Nucleus accumbens (tissue), 56 donors: ENCODE measurements at regions not wholly inside any gene's neighbourhood (a gene's known extent, or its start where the extent isn't known, plus 50 kb on each side); places are given as distances from the start of the nearest gene placed in this dataset.
"Not testable (repeated sequence)": the region's sequence is repeated elsewhere in the genome, so short reads cannot be mapped to it uniquely, and the experiment has no call there.

ENCODE experiments used
- DNase-seq, 56 donors: peaks; one replicate each; lab custom pipeline; 2025; lab: John Stamatoyannopoulos, UW

- DNase-seq: not testable (repeated sequence)
These were observed 385.3 kb downstream of the AMY1C start for GRCh38 chr1:104135036-104135435.

- DNase-seq: no peak
These were observed 386.9 kb downstream of the AMY1C start for GRCh38 chr1:104136621-104137020.

DNA sequence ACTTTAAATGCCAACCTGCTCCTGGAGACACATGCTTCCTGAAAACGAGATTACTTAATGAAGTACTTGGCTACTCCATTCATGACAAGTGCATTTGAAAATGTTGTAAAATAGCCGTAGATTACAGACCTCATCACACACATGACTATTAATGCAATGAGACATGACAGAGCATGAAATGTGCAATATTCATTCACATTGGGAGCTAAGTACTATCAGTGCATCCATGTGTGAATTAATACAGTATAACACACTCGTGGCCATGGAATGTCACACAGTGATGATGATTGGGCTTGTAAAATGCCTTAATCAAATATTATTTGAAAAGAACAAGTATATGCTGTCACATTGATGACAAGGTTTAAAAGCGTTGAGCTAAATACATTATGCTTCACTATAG lies 407.0 kb downstream of the AMY1C start:
- DNase-seq: no peak

- no peak for DNase-seq
These were observed 414.3 kb downstream of the AMY1C start for GRCh38 chr1:104163912-104164476.

DNA sequence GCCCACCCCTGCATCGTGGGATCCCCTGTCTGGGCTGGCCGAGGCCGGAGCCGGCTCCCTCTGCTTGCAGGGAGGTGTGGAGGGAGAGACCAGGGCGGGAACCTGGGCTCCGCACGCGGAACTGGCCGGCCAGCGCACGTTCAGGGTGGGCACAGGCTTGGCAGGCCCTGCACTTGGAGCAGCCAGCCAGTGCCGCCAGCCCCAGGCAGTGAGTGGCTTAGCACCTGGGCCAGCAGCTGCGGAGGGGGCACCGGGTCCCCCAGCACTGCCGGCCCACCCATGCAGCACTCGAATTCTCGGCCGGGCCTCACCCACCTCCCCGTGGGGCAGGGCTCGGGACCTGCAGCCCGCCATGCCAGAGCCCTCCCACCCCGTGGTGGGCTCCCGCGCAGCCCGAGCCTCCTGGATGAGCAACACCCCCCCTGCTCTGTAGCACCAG lies 422.6 kb downstream of the AMY1C start:
- no peak for DNase-seq

- peak in 4 of 56 donors; percentile 0 to 4 (median 2) for DNase-seq
These were observed 432.6 kb downstream of the AMY1C start for GRCh38 chr1:104182251-104182650.

- no peak for DNase-seq
These were observed 439.5 kb downstream of the AMY1C start for GRCh38 chr1:104189207-104189606.

DNA sequence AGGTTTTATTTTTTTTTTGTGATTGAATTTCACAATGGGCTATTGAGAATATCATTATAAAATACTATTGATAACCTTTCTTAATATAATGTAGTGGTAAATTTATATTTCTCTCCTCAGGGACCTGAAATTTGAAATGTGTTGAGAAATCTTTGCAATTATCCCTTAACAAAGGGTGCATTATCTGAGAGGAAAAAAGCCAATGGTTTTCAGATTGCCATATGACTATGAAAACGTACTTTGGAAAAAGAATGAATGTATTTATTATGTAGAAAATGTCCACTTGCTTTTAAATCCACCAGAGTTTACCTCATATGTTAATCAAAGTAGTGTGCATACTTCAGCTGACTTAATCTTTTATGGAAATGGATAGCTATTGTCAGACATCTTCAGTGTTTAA lies 441.1 kb downstream of the AMY1C start:
- no peak for DNase-seq

DNA sequence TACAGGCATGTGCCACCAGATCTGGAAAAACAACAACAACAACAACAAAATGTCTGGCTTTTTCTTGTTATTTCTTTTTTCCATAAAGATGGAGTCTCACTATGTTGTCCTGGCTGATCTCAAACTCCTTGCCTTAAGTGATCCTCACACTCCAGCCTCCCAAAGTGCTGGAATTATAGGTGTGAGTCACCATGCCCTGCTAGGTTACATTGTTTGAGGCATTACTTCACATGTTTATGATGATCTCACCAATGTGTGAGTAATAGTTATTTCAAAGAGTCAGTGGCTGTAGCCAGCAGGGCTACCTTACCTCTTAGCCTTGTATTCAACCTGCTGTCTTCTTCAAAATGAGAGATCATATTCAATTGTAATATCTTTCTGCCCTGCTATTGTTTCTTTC lies 445.7 kb downstream of the AMY1C start:
- no peak for DNase-seq

DNA sequence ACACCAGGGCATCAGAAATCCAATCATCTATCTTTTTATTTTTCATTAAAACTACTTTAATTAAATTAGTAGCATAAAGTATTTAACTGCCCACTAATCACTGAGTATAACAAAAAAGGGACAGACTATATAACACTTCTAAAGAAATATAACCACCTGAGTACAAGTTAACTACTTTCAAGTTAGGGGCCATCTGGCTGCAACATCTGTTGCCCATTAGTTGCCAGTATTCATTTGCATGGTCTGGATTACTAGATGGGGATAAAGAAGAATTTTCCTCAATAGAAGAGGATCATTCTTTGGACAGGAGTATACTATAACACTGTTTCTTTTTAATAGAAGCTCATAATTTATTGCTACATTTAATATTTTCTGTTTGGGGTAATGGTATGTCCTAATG lies 446.4 kb downstream of the AMY1C start:
- DNase-seq: no peak

- DNase-seq: no peak
These were observed 447.8 kb downstream of the AMY1C start for GRCh38 chr1:104197516-104197915.

DNA sequence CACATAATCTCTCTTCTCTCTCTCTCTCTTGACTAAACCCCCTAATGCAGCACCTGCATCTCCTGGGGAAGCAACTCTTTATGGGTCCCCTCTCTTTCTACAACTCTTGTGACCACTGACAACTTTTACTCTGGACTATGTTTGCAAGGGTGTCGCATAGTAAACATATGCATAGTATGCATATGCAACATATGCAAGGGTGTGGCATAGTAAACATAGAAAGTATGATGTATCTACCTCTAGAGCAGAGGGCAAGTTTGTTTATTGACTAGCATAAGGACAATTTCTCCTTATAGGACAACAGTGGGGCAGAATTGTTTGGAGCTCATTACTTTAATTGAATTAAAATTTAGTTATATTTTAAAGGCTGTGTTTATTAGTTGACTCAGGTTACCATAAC lies 462.5 kb downstream of the AMY1C start:
- no peak for DNase-seq

- not testable (repeated sequence) for DNase-seq
These were observed 467.8 kb downstream of the AMY1C start for GRCh38 chr1:104217395-104217986.

DNA sequence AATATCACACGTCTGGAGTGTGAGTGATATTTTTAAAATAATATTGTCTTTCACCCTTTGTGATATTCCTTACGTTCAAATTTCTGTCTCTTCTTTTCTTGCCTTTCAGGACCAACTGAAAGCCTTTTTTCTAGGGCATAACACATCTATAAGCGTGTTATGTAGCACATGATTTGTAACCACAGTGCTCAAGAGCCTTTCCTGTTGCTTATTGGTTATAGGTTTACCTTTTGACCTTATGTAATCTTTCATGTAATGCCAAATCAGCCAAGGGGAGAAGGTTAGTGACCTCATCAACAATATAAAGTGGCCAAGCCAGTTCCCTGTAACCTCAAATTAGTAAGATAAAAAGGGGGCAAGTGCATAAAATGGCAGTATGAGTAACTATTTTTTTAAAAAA lies 480.2 kb downstream of the AMY1C start:
- DNase-seq: no peak

- no peak for DNase-seq
These were observed 482.0 kb downstream of the AMY1C start for GRCh38 chr1:104231676-104232075.

- DNase-seq: no peak
These were observed 485.4 kb downstream of the AMY1C start for GRCh38 chr1:104235141-104235540.

- DNase-seq: no peak
These were observed 489.3 kb downstream of the AMY1C start for GRCh38 chr1:104238991-104239390.

- no peak for DNase-seq
These were observed 498.7 kb downstream of the AMY1C start for GRCh38 chr1:104248385-104248784.

DNA sequence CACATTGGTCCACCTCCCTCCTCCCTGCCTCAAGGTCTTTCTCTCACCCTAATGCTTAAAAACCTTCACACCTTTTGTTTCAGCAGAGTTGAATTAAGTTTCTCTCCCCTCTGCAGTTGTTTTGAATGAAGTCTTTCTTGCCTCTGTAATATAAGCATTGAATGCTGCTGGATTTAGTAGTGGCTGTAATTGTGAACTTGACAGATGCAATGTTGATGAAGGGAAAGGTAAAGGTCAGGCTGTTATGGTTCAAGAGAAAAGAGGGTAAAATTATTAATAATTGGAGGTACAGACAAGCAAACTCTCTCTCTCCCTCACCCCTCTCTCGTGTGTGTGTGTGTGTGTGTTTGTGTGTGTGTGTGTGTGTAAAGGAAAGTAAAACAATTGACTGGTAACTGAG lies 509.8 kb downstream of the AMY1C start:
- no peak for DNase-seq

DNA sequence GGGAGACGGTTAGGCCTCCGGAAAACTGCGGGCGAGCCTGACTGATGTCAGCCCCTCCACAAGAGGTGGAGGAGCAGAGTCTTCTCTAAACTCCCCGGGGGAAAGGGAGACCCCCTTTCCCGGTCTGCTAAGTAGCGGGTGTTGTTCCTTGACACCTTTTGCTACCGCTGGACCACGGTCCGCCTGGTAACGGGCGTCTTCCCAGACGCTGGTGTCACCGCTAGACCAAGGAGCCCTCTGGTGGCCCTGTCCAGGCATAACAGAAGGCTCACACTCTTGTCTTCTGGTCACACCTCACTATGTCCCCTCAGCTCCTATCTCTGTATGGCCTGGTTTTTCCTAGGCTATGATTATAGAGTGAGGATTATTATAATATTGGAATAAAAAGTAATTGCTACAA lies 513.4 kb downstream of the AMY1C start:
- DNase-seq: not testable (repeated sequence)

GRCh38 chr1:104264521-104264920 lies 514.8 kb downstream of the AMY1C start:
- DNase-seq: no peak

DNA sequence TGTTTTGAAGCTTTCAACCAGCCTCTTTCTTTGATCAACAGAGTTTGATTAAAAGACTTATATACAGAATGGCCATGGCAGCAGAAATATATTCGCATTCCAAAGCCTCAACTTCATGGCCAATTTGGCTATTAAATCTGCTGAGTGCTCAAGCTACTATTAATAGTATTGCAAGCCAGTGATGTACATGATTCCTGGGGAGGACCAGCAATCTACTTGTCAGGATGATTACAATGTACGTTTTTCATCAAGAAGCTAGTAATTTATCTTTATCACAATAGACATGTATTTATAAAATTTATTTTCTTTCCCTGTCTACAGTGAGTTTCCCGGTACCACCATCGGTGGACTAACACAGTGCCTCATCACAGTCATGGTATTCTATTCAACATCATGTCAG lies 515.5 kb downstream of the AMY1C start:
- DNase-seq: no peak

- no peak for DNase-seq
These were observed 516.9 kb downstream of the AMY1C start for GRCh38 chr1:104266612-104267011.
